Erythroblast (primary cell): ENCODE measurements at regions not wholly inside any gene's neighbourhood (a gene's known extent, or its start where the extent isn't known, plus 50 kb on each side); places are given as distances from the start of the nearest gene placed in this dataset.

ENCODE experiments used
- DNase-seq, 2 experiments: peaks; one replicate each; lab custom pipeline; 2025; lab: John Stamatoyannopoulos, UW
- GATA1 ChIP-seq: IDR thresholded peaks from 2 replicates; pipeline ENCODE4 v1.6.1; 2011; ENCODE audit warnings: low read depth, mild to moderate bottlenecking, control low read depth, low read length, moderate library complexity
- POLR2A ChIP-seq: IDR thresholded peaks from 2 replicates; pipeline ENCODE4 v1.6.1; 2011; ENCODE audit warnings: mild to moderate bottlenecking, low read length

GRCh38 chr5:124371111-124371706 lies 375.2 kb downstream of the ZNF608 start:
- TF ChIP-seq POLR2A = no peak
- TF ChIP-seq GATA1 = no peak
- no peak for DNase-seq

- DNase-seq = no peak
- TF ChIP-seq GATA1 (no peak), POLR2A (no peak)
Measured at GRCh38 chr5:124370601-124371000, 375.8 kb downstream of the ZNF608 start.

- no peak for TF ChIP-seq GATA1
- TF ChIP-seq POLR2A = no peak
- no peak for DNase-seq
Measured at GRCh38 chr5:124365361-124365801, 381.1 kb downstream of the ZNF608 start.

GRCh38 chr5:124355928-124356327 lies 390.5 kb downstream of the ZNF608 start:
- TF ChIP-seq GATA1 (no peak), POLR2A (no peak)
- DNase-seq = no peak

- TF ChIP-seq POLR2A (no peak), GATA1 (no peak)
- DNase-seq = no peak
Measured at GRCh38 chr5:124353016-124353415, 393.4 kb downstream of the ZNF608 start.

GRCh38 chr5:124352312-124352711 lies 394.1 kb downstream of the ZNF608 start:
- no peak for TF ChIP-seq GATA1
- TF ChIP-seq POLR2A = no peak
- DNase-seq = no peak

GRCh38 chr5:124349931-124350330 lies 396.5 kb downstream of the ZNF608 start:
- DNase-seq = no peak

GRCh38 chr5:124343451-124343867 lies 403.0 kb downstream of the ZNF608 start:
- DNase-seq = no peak
- TF ChIP-seq GATA1 (no peak), POLR2A (no peak)

More at GRCh38 chr5:124349931-124350330, 396.5 kb downstream of the ZNF608 start:
- TF ChIP-seq GATA1 (no peak), POLR2A (no peak)

- no peak for DNase-seq
- TF ChIP-seq GATA1 (no peak), POLR2A (no peak)
Measured at GRCh38 chr5:124342986-124343385, 403.5 kb downstream of the ZNF608 start.

- DNase-seq = no peak
- no peak for TF ChIP-seq GATA1
Measured at GRCh38 chr5:124342584-124342983, 403.9 kb downstream of the ZNF608 start.

- no peak for DNase-seq
Measured at GRCh38 chr5:124342027-124342471, 404.4 kb downstream of the ZNF608 start.

GRCh38 chr5:124341066-124341858 lies 405.2 kb downstream of the ZNF608 start:
- no peak for DNase-seq

More at GRCh38 chr5:124342027-124342471, 404.4 kb downstream of the ZNF608 start:
- no peak for TF ChIP-seq GATA1
- TF ChIP-seq POLR2A = no peak

GRCh38 chr5:124337996-124338395 lies 408.4 kb downstream of the ZNF608 start:
- TF ChIP-seq POLR2A (no peak), GATA1 (no peak)
- no peak for DNase-seq

More at GRCh38 chr5:124341066-124341858, 405.2 kb downstream of the ZNF608 start:
- TF ChIP-seq POLR2A = no peak
- TF ChIP-seq GATA1 = no peak

- no peak for DNase-seq
- TF ChIP-seq POLR2A (no peak), GATA1 (no peak)
Measured at GRCh38 chr5:124333298-124333979, 413.0 kb downstream of the ZNF608 start.
